Epithelial cell of esophagus (primary cell): ENCODE measurements at regions not wholly inside any gene's neighbourhood (a gene's known extent, or its start where the extent isn't known, plus 50 kb on each side); places are given as distances from the start of the nearest gene placed in this dataset.

Experiments
- DNase-seq: peaks from one replicate; pipeline ENCODE4 v3.0.0; 2010; ENCODE audit warnings: low read depth
- H3K4me3 ChIP-seq: 2 replicates; pipeline ENCODE4 v1.5.1; 2011; ENCODE audit warnings: mild to moderate bottlenecking, low read length, control low read depth
- TF ChIP-seq, protein P1 (sequence below): IDR thresholded peaks from 2 replicates; pipeline ENCODE4 v1.5.1; 2011; ENCODE audit warnings: low read depth, mild to moderate bottlenecking, low read length, control low read depth, inconsistent platforms; ENCODE audit not compliant: insufficient read depth; ENCODE audit errors: missing control alignments

GRCh38 chr3:101128786-101129185 lies 135.6 kb upstream of the ABI3BP start:
- TF ChIP-seq, protein P1, sequence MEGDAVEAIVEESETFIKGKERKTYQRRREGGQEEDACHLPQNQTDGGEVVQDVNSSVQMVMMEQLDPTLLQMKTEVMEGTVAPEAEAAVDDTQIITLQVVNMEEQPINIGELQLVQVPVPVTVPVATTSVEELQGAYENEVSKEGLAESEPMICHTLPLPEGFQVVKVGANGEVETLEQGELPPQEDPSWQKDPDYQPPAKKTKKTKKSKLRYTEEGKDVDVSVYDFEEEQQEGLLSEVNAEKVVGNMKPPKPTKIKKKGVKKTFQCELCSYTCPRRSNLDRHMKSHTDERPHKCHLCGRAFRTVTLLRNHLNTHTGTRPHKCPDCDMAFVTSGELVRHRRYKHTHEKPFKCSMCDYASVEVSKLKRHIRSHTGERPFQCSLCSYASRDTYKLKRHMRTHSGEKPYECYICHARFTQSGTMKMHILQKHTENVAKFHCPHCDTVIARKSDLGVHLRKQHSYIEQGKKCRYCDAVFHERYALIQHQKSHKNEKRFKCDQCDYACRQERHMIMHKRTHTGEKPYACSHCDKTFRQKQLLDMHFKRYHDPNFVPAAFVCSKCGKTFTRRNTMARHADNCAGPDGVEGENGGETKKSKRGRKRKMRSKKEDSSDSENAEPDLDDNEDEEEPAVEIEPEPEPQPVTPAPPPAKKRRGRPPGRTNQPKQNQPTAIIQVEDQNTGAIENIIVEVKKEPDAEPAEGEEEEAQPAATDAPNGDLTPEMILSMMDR: no peak
- DNase-seq: peak; percentile 79
- no peak overlapping the region for H3K4me3 ChIP-seq

DNA sequence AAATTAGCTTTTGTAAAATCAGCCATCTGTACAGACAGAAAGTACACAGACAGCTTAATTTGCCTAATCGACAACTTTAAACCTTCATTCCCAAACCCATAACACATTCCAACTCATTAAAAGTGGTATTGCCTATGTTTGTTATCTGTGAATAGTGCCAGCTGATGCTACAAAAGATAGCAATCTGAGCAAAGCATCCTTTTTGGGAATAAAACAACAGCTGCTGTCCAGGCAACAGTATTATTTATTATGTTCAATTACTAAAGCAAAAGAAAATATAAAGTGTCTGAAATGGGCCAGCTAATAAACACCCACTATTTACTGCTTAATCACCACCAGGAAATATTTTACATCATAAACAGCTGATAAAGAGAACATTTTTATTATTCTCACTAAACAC lies 134.8 kb upstream of the ABI3BP start:
- TF ChIP-seq, protein P1: no peak
- no peak overlapping the region for H3K4me3 ChIP-seq
- DNase-seq: no peak

DNA sequence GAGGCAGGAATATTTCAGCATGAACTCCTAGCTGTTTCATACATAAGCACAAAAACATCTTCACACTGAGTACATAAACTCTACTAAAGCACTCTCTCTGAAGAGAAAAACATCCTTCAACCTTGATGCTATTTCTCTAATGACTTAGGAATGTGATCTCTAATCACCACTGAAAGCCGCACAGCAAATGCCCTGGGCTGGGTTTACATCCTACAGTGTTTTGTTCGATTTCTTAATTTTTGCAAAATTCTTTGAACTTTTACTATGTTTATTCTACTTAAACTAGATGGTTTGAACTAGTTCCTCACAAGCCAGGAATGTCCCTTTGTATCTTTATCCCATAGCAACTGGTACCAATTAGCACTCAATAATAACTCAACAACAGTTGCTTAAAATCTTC lies 130.9 kb upstream of the ABI3BP start:
- TF ChIP-seq, protein P1: no peak
- H3K4me3 ChIP-seq: no peak overlapping the region
- no peak for DNase-seq

DNA sequence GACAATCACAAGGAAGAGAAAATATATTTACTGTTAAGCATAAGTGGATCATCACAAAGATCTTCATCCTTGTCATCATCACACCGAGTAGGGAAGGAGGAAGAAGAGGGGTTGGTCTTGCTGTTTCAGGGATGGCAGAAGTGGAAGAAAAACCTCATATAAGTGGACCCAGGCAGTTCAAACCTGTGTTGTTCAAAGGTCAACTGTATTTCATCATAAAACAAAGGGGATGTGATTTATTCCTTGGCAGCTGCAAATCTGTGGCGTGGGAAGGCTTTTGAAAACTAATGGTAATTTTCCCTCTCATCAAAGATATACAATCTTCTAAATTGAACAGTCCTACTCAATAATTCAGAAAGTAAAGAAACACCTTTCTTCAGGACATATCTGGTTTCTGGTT lies 129.9 kb upstream of the ABI3BP start:
- H3K4me3 ChIP-seq: no peak overlapping the region
- TF ChIP-seq, protein P1: no peak
- DNase-seq: no peak

- no peak overlapping the region for H3K4me3 ChIP-seq
- TF ChIP-seq, protein P1: no peak
- no peak for DNase-seq
These were observed 129.5 kb upstream of the ABI3BP start for GRCh38 chr3:101122681-101123080.

DNA sequence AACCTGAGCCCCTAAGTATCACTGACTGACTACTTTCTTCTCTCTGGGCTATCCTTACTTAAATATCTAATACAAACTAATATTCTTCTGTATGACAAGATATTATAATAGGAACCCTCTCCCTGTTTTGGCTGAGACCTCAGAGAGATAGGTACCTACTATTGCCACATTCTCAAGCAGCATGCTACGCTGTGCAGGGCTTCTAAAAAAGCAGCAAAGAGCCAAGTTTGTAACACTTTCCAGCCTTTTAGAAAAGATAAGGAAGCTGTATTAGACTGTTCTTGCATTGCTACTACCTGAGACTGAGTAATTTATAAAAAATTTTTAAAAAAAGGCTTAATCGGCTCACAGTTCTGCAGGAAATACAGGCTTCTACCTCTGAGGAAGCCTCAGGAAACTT lies 126.8 kb upstream of the ABI3BP start:
- TF ChIP-seq, protein P1: no peak
- DNase-seq: no peak
- no peak overlapping the region for H3K4me3 ChIP-seq

DNA sequence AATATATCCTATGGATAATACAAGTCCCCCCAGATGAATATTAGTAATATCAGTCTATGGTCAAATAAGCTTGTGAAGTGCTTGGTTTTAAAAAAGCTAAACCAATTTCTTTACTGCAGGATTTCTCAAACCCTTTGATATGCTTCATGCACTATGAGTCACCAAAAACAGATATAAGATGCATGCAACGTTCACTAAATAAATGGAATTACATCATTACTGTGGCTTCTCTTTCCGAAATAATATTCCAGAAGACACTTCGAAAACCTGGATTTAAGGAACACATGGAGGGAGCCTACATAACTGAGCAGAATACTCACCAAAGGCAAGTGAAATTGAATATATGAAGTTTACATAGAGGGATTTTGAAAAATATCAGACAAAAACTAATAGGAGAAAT lies 126.3 kb upstream of the ABI3BP start:
- H3K4me3 ChIP-seq: no peak overlapping the region
- TF ChIP-seq, protein P1: no peak
- DNase-seq: peak; percentile 46
